ENCODE measurements at regions not wholly inside any gene's neighbourhood (a gene's known extent, or its start where the extent isn't known, plus 50 kb on each side); places are given as distances from the start of the nearest gene placed in this dataset.

GRCh38 chr2:188795762-188796161, 178.4 kb upstream of the COL3A1 start:
- no peak for DNase-seq (ENCODE audit: extremely low spot score)
- ChIA-PET POLR2A (no interaction called here), CTCF (no interaction called here)
- TF ChIP-seq ZNF384 (IDR thresholded peaks at IDR 0.05) (no peak), ARNT (IDR thresholded peaks at IDR 0.05) (no peak), SUZ12 (IDR thresholded peaks at IDR 0.05) (no peak), SP1 (IDR thresholded peaks at IDR 0.05) (no peak), ELF4 (IDR thresholded peaks at IDR 0.05) (no peak), TARDBP (IDR thresholded peaks at IDR 0.05) (no peak), L3MBTL2 (conservative IDR thresholded peaks at IDR 0.05) (no peak), FOXA1 (IDR thresholded peaks at IDR 0.05) (no peak), CTBP1 (IDR thresholded peaks at IDR 0.05; ENCODE audit: borderline replicate concordance) (no peak), LEF1 (IDR thresholded peaks at IDR 0.05; ENCODE audit: borderline replicate concordance) (no peak), PKNOX1 (IDR thresholded peaks at IDR 0.05) (no peak)

GRCh38 chr2:188797371-188797770, 176.8 kb upstream of the COL3A1 start:
- POLR2A ChIA-PET, result no interaction called here
- CTCF ChIA-PET, result interaction anchor here (0.7 kb wide), 1 partner anchor 9 kb away, joined by 3 read pairs; no protein-coding TSS in a partner anchor
- TF ChIP-seq HDGF (IDR thresholded peaks at IDR 0.05; ENCODE audit: borderline replicate concordance) (no peak), ARNT (IDR thresholded peaks at IDR 0.05) (no peak), FOXM1 (IDR thresholded peaks at IDR 0.05; ENCODE audit: borderline replicate concordance) (no peak), FOXK2 (IDR thresholded peaks at IDR 0.05) (no peak), PKNOX1 (IDR thresholded peaks at IDR 0.05) (no peak), ZNF384 (IDR thresholded peaks at IDR 0.05) (no peak), BHLHE40 (IDR thresholded peaks at IDR 0.05; ENCODE audit: borderline replicate concordance) (no peak), L3MBTL2 (conservative IDR thresholded peaks at IDR 0.05) (no peak), SP1 (IDR thresholded peaks at IDR 0.05) (no peak), NFRKB (IDR thresholded peaks at IDR 0.05) (no peak), ELF4 (IDR thresholded peaks at IDR 0.05) (no peak), TARDBP (IDR thresholded peaks at IDR 0.05) (no peak), FOXA1 (IDR thresholded peaks at IDR 0.05) (no peak), SUZ12 (IDR thresholded peaks at IDR 0.05) (no peak)

GRCh38 chr2:188798159-188798558, 176.0 kb upstream of the COL3A1 start:
- CTCF ChIA-PET, result no interaction called here
- no peak for DNase-seq (ENCODE audit: extremely low spot score)
- TF ChIP-seq ARNT (IDR thresholded peaks at IDR 0.05) (no peak), LEF1 (IDR thresholded peaks at IDR 0.05; ENCODE audit: borderline replicate concordance) (no peak), FOXM1 (IDR thresholded peaks at IDR 0.05; ENCODE audit: borderline replicate concordance) (no peak), L3MBTL2 (conservative IDR thresholded peaks at IDR 0.05) (no peak), SUZ12 (IDR thresholded peaks at IDR 0.05) (no peak), ELF4 (IDR thresholded peaks at IDR 0.05) (no peak), SP1 (IDR thresholded peaks at IDR 0.05) (no peak)
- POLR2A ChIA-PET, result no interaction called here

More at GRCh38 chr2:188797371-188797770, 176.8 kb upstream of the COL3A1 start:
- DNase-seq (ENCODE audit: extremely low spot score), result no peak

- CTCF ChIA-PET, result no interaction called here
These were observed 169.0 kb upstream of the COL3A1 start for GRCh38 chr2:188805219-188805618.

GRCh38 chr2:188808947-188809355, 165.2 kb upstream of the COL3A1 start:
- DNase-seq (ENCODE audit: extremely low spot score), result no peak
- TF ChIP-seq SP1 (IDR thresholded peaks at IDR 0.05) (no peak), FOXK2 (IDR thresholded peaks at IDR 0.05) (no peak), HDGF (IDR thresholded peaks at IDR 0.05; ENCODE audit: borderline replicate concordance) (no peak), ZNF384 (IDR thresholded peaks at IDR 0.05) (no peak), FOXA1 (IDR thresholded peaks at IDR 0.05) (no peak)
- ChIA-PET CTCF (no interaction called here), POLR2A (interaction anchor here (0.6 kb wide), 1 partner anchor 45 kb away, joined by 3 read pairs; no protein-coding TSS in a partner anchor)

More at GRCh38 chr2:188805219-188805618, 169.0 kb upstream of the COL3A1 start:
- POLR2A ChIA-PET, result no interaction called here
- DNase-seq (ENCODE audit: extremely low spot score), result no peak
- TF ChIP-seq L3MBTL2 (conservative IDR thresholded peaks at IDR 0.05) (no peak), ARNT (IDR thresholded peaks at IDR 0.05) (no peak), SUZ12 (IDR thresholded peaks at IDR 0.05) (no peak), ZNF384 (IDR thresholded peaks at IDR 0.05) (no peak), NFRKB (IDR thresholded peaks at IDR 0.05) (no peak), CTBP1 (IDR thresholded peaks at IDR 0.05; ENCODE audit: borderline replicate concordance) (no peak), FOXK2 (IDR thresholded peaks at IDR 0.05) (no peak), TARDBP (IDR thresholded peaks at IDR 0.05) (no peak), PKNOX1 (IDR thresholded peaks at IDR 0.05) (no peak), BHLHE40 (IDR thresholded peaks at IDR 0.05; ENCODE audit: borderline replicate concordance) (no peak), LEF1 (IDR thresholded peaks at IDR 0.05; ENCODE audit: borderline replicate concordance) (no peak), ELF4 (IDR thresholded peaks at IDR 0.05) (no peak), SP1 (IDR thresholded peaks at IDR 0.05) (no peak), HDGF (IDR thresholded peaks at IDR 0.05; ENCODE audit: borderline replicate concordance) (no peak), FOXA1 (IDR thresholded peaks at IDR 0.05) (no peak), FOXM1 (IDR thresholded peaks at IDR 0.05; ENCODE audit: borderline replicate concordance) (no peak)

- no peak for DNase-seq (ENCODE audit: extremely low spot score)
- POLR2A ChIA-PET, result no interaction called here
- CTCF ChIA-PET, result no interaction called here
- TF ChIP-seq L3MBTL2 (conservative IDR thresholded peaks at IDR 0.05) (no peak), FOXK2 (IDR thresholded peaks at IDR 0.05) (no peak), HDGF (IDR thresholded peaks at IDR 0.05; ENCODE audit: borderline replicate concordance) (no peak), LEF1 (IDR thresholded peaks at IDR 0.05; ENCODE audit: borderline replicate concordance) (no peak), TARDBP (IDR thresholded peaks at IDR 0.05) (no peak)
These were observed 163.6 kb upstream of the COL3A1 start for GRCh38 chr2:188810586-188810985.

- no peak for TF ChIP-seq NFRKB (IDR thresholded peaks at IDR 0.05)
- no peak for TF ChIP-seq LEF1 (IDR thresholded peaks at IDR 0.05; ENCODE audit: borderline replicate concordance)
- TF ChIP-seq CTBP1 (IDR thresholded peaks at IDR 0.05; ENCODE audit: borderline replicate concordance), result no peak
- TF ChIP-seq BHLHE40 (IDR thresholded peaks at IDR 0.05; ENCODE audit: borderline replicate concordance), result no peak
- TF ChIP-seq FOXK2 (IDR thresholded peaks at IDR 0.05), result no peak
- TF ChIP-seq ELF4 (IDR thresholded peaks at IDR 0.05), result no peak
- no peak for TF ChIP-seq SP1 (IDR thresholded peaks at IDR 0.05)
- TF ChIP-seq L3MBTL2 (conservative IDR thresholded peaks at IDR 0.05), result no peak
- no peak for TF ChIP-seq FOXM1 (IDR thresholded peaks at IDR 0.05; ENCODE audit: borderline replicate concordance)
- no peak for TF ChIP-seq ARNT (IDR thresholded peaks at IDR 0.05)
- no peak for TF ChIP-seq SUZ12 (IDR thresholded peaks at IDR 0.05)
- TF ChIP-seq HDGF (IDR thresholded peaks at IDR 0.05; ENCODE audit: borderline replicate concordance), result no peak
- TF ChIP-seq FOXA1 (IDR thresholded peaks at IDR 0.05), result no peak
- TF ChIP-seq PKNOX1 (IDR thresholded peaks at IDR 0.05), result no peak
- no peak for TF ChIP-seq ZNF384 (IDR thresholded peaks at IDR 0.05)
- no peak for TF ChIP-seq TARDBP (IDR thresholded peaks at IDR 0.05)
- DNase-seq (ENCODE audit: extremely low spot score), result no peak
- ChIA-PET POLR2A (no interaction called here), CTCF (no interaction called here)
These were observed 162.7 kb upstream of the COL3A1 start for GRCh38 chr2:188811522-188811921.

Measured in HEK293T (cell line).